Retinal pigment epithelial cell (primary cell): ENCODE measurements at regions not wholly inside any gene's neighbourhood (a gene's known extent, or its start where the extent isn't known, plus 50 kb on each side); places are given as distances from the start of the nearest gene placed in this dataset.
"Not testable (repeated sequence)": the region's sequence is repeated elsewhere in the genome, so short reads cannot be mapped to it uniquely, and the experiment has no call there.

ENCODE experiments used
- DNase-seq: peaks from one replicate; pipeline ENCODE4 v3.0.0-alpha.2; 2010; ENCODE audit warnings: low read depth
- H3K4me3 ChIP-seq: 2 replicates; pipeline ENCODE4 v1.5.1; 2011; ENCODE audit warnings: mild to moderate bottlenecking, low read length, control low read depth, moderate library complexity
- CTCF ChIP-seq: conservative IDR thresholded peaks from 2 replicates; pipeline ENCODE4 v1.5.1; 2011; ENCODE audit warnings: low read depth, low read length, control low read depth, inconsistent platforms

DNA sequence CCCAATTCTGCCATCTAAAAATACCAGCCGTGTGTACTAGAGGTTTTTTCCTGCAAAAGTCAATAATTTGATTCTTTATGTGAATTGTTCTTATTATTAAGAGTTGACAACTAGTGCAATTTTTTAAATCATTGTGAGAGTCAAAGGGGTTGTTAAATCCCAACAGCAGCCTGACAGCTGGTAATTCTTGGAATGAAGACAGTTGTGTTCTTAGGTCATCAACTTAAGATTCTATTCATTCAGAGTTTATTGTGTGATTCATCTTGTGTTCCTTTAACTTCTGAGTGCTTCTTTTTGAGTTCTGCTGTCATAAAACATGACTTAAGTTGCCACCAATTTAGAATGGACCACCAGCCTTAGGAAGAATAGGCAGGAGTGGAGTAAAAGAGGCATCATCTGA, 329.0 kb downstream of the NAF1 start:
- DNase-seq: no peak
- TF ChIP-seq CTCF: no peak

DNA sequence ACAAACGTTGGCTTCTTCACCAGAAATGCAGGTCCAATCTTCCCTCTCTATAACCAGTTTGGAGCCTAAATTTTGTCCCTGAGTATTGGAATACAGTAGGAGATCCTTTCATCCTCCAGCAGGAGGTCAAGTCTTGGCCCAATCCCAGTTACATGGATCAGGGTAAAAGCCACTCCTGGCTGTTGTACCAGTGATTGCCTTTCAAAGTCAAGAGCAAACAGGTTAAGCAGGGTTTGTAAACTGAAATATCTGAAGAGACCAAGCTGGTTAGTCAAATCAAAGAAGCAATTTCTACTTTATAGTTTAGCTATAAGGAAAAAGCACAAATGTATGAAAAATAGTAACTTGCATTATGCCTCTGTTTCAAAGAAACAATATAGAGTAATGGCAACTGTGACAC, 329.4 kb downstream of the NAF1 start:
- DNase-seq: no peak
- no peak for TF ChIP-seq CTCF
- H3K4me3 ChIP-seq: no peak overlapping the region

More for the DNA sequence above, 329.0 kb downstream of the NAF1 start:
- no peak overlapping the region for H3K4me3 ChIP-seq

DNA sequence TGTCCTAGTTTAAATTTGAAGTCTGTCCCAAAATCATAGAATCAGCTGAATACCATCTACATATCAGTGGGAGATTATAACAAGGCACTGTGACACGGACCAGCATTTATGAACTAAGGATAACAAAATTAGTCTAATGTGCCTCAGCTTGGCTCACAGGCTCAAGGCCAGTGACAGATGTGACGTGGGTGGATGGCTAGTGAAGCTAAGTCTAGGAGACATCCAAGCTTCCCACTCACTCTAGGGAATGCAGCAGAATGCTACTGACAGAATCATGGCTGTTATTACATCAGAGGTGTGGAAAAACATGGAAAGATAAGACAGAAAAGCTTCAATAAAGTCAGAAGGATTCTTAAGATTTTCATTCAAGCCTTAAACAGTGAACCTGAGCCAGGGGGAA, 329.9 kb downstream of the NAF1 start:
- TF ChIP-seq CTCF: no peak
- DNase-seq: no peak
- no peak overlapping the region for H3K4me3 ChIP-seq

DNA sequence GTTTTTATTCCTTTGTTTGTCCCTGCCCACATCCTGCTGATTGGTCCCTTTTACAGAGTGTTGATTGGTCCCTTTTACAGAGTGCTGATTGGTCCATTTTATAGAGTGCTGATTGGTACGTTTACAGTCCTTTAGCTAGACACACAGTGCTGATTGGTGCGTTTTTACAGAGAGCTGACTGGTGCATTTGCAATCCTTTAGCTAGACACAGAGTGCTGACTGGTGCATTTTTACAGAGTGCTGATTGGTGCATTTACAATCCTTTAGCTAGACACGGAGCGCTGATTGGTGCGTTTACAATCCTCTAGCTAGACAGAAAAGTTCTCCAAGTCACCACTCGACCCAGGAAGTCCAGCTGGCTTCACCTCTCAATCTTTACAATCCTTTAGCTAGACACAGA, 330.4 kb downstream of the NAF1 start:
- H3K4me3 ChIP-seq, DNase-seq: not testable (repeated sequence)

DNA sequence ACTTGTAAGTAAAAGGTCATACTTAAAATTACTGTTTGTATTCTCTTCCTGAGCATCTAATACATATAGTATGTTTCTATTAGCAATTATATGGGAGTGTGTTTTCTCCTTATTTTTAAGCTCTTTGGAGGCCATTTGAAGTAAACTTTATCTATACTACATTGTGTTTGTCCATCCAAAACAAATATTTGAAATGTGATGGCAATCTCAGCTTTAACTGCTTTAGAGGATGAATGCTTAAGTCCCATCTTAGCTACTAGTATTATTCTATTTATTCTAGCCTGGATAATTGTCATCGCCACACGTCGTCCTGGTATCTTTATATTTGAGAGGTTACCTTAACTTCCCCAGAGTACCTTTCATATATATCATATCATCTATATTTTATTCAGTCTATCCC, 335.8 kb downstream of the NAF1 start:
- no peak for TF ChIP-seq CTCF
- no peak for DNase-seq
- no peak overlapping the region for H3K4me3 ChIP-seq

DNA sequence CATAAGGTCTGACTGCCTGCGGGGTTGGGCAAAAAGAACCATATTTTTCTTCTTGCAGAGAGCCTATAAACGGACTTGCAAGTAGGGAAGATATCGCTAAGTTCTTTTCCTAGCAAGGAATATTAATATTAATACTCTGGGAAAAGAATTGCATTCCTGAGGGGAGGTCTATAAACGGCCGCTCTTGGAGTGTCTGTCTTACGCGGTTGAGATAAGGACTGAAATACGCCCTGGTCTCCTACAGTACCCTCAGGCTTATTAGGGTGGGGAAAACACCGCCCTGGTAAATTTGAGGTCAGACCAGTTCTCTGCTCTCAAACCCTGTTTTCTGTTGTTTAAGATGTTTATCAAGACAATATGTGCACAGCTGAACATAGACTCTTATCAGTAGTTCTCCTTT, 349.3 kb downstream of the NAF1 start:
- not testable (repeated sequence) for DNase-seq, H3K4me3 ChIP-seq

- no peak for TF ChIP-seq CTCF
- H3K4me3 ChIP-seq: no peak overlapping the region
- DNase-seq: no peak
Observed at GRCh38 chr4:162804351-162804924, 362.3 kb downstream of the NAF1 start.

GRCh38 chr4:162803378-162803777, 363.3 kb downstream of the NAF1 start:
- no peak overlapping the region for H3K4me3 ChIP-seq
- no peak for DNase-seq
- TF ChIP-seq CTCF: no peak
